ENCODE measurements at regions not wholly inside any gene's neighbourhood (a gene's known extent, or its start where the extent isn't known, plus 50 kb on each side); places are given as distances from the start of the nearest gene placed in this dataset.

DNA sequence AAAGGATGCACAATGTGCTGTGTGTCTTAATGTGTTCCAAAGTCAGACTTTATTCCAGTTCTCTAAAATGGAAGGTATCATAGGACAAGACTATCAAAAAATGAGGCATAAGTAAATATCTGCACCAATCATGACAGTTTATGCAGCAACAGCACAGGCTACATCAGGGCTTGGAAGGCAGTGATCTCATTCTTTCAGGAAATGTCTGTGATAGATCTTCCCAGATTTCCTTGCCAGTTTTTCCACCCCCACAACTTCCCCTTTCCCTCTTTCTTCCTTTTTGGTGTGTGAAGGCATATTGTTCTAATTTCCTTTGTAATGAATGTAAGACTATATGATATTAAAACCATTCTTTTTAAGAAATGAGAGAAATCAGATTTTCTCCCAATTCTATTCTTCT is 326.7 kb downstream of the ATP23 start:
- no peaks in the 10 kb centered on the region for H3K36me3 ChIP-seq (ENCODE audit: control insufficient read depth, insufficient read depth, low read length)
- no peaks in the 10 kb centered on the region for H3K27me3 ChIP-seq (ENCODE audit: control insufficient read depth, insufficient read depth, low read length)
- DNase-seq (ENCODE audit: low read depth), result no peak
- H3K4me3 ChIP-seq (ENCODE audit: low read depth, low read length), result no peak overlapping the region
- TF ChIP-seq, protein P1, sequence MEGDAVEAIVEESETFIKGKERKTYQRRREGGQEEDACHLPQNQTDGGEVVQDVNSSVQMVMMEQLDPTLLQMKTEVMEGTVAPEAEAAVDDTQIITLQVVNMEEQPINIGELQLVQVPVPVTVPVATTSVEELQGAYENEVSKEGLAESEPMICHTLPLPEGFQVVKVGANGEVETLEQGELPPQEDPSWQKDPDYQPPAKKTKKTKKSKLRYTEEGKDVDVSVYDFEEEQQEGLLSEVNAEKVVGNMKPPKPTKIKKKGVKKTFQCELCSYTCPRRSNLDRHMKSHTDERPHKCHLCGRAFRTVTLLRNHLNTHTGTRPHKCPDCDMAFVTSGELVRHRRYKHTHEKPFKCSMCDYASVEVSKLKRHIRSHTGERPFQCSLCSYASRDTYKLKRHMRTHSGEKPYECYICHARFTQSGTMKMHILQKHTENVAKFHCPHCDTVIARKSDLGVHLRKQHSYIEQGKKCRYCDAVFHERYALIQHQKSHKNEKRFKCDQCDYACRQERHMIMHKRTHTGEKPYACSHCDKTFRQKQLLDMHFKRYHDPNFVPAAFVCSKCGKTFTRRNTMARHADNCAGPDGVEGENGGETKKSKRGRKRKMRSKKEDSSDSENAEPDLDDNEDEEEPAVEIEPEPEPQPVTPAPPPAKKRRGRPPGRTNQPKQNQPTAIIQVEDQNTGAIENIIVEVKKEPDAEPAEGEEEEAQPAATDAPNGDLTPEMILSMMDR (IDR thresholded peaks at IDR 0.05; ENCODE audit: insufficient read depth, low read length, poor library complexity, severe bottlenecking), result no peak

DNA sequence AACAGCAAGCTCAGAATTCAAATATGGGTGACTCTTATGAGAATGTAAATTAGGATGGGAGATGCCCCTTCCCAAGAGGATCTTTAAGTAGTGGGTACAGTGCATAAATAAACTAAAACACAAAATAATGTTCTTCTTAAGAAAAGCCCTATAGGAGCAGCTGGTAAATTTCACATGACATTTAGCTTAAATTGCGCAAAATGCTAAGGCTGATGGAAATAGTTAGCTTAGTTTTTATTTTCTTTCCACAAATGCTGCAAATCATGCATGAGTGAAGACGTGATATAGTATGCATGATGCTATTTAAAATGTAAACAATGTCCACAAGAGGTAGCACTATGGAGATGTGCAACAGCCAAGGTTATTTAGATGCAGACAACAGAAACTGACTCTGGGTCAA is 328.1 kb downstream of the ATP23 start:
- no peak for DNase-seq (ENCODE audit: low read depth)
- Histone ChIP-seq H3K36me3 (ENCODE audit: control insufficient read depth, insufficient read depth, low read length) (no peaks in the 10 kb centered on the region), H3K27me3 (ENCODE audit: control insufficient read depth, insufficient read depth, low read length) (no peaks in the 10 kb centered on the region), H3K4me3 (ENCODE audit: low read depth, low read length) (no peak overlapping the region)
- TF ChIP-seq, protein P1 (IDR thresholded peaks at IDR 0.05; ENCODE audit: insufficient read depth, low read length, poor library complexity, severe bottlenecking), result no peak

DNA sequence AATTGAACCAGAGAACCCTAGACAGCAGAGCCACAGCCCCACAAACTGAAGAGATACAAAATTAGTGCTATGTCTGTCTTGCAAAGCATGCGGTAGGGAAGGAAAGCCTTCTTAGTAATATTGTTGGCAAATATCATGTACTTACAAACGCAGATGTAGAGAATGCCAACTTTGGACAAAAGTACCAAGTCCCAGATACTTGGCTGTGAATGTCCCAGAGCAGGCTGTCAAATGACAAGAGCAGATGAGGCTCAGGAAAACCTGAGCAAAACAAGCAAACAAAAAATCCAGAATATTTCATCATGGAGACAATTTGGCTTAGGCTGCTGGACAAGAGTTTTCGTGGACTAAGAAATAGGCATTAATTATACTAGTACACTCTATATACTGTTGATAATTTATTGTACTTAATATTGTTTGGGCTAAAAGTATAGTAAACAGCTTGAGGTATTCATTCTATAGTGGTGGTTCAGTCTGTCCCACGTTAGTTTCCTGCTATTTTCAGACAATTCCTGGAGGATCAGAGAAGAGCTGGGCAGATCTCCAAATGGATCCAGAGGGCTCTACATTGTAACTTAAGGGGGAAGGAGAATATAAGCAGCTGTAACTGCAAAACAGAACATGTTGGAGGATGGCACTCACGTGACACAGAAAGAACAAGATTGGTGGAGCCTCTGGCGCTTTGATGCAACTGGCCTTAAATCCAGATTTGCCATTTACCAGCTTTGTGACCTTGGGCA is 329.8 kb downstream of the ATP23 start:
- TF ChIP-seq, protein P1 (IDR thresholded peaks at IDR 0.05; ENCODE audit: insufficient read depth, low read length, poor library complexity, severe bottlenecking), result no peak
- no peak overlapping the region for H3K4me3 ChIP-seq (ENCODE audit: low read depth, low read length)
- no peaks in the 10 kb centered on the region for H3K27me3 ChIP-seq (ENCODE audit: control insufficient read depth, insufficient read depth, low read length)
- no peak for DNase-seq (ENCODE audit: low read depth)
- no peaks in the 10 kb centered on the region for H3K36me3 ChIP-seq (ENCODE audit: control insufficient read depth, insufficient read depth, low read length)

DNA sequence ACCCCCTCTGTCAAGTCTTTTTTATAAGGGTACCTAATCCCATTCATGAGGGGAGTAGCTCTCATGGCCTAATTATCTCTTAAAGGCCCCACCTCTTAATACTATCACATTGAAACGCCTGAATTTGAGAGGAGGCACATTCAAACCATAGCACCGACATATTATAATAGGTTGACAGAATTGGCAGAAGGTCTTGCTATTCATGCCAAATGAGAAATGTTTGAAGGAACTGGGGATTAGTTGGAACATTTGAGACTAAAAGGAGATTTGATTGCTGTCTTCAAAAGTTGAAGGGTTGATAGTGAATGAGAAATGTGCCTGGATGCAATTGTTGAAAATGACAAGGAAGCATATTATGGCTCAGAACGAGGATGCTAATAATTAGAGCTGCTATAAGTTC is 331.1 kb downstream of the ATP23 start:
- DNase-seq (ENCODE audit: low read depth), result no peak
- TF ChIP-seq, protein P1 (IDR thresholded peaks at IDR 0.05; ENCODE audit: insufficient read depth, low read length, poor library complexity, severe bottlenecking), result no peak

DNA sequence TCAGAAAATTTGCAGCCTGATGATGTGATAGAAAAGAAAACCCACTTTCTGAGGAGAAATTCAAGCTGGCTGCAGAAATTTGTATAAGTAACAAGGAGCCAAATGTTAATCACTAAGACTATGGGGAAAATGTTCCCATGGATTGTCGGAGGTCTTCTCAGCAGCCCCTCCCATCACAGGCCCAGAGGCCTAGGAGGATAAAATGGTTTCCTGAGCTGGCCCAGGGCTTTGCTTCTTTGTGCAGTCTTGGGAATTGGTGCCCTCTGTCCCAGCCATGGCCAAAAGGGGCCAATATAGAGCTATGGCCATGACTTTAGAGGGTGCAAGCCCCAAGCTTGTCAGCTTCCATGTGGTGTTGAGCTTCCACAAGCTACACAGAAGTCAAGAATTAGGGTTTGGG is 335.9 kb downstream of the ATP23 start:
- TF ChIP-seq, protein P1 (IDR thresholded peaks at IDR 0.05; ENCODE audit: insufficient read depth, low read length, poor library complexity, severe bottlenecking), result no peak
- Histone ChIP-seq H3K4me3 (ENCODE audit: low read depth, low read length) (no peak overlapping the region), H3K36me3 (ENCODE audit: control insufficient read depth, insufficient read depth, low read length) (no peaks in the 10 kb centered on the region), H3K27me3 (ENCODE audit: control insufficient read depth, insufficient read depth, low read length) (no peaks in the 10 kb centered on the region)
- DNase-seq (ENCODE audit: low read depth), result no peak

More for the DNA sequence above, 331.1 kb downstream of the ATP23 start:
- Histone ChIP-seq H3K27me3 (ENCODE audit: control insufficient read depth, insufficient read depth, low read length) (no peaks in the 10 kb centered on the region), H3K36me3 (ENCODE audit: control insufficient read depth, insufficient read depth, low read length) (no peaks in the 10 kb centered on the region), H3K4me3 (ENCODE audit: low read depth, low read length) (no peak overlapping the region)

DNA sequence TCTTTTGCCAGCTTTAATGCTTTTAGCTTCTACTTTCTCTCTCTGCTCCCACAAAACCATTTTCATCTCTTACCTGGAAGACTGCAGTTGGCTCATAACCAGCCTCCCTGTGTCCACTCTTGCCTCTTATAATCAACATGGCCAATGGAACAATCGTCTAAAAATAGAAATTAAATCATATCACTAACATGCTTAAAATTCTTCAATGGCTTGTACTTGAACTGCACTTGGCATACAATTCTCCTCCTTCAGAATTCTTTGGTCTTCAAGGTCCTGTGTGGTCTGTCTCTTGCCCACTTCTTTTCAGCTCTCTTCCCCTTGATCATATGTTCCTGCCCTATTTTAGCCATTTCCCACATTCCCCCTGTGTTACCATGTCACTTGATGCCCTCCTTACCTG is 342.2 kb downstream of the ATP23 start:
- TF ChIP-seq, protein P1 (IDR thresholded peaks at IDR 0.05; ENCODE audit: insufficient read depth, low read length, poor library complexity, severe bottlenecking), result no peak
- no peak for DNase-seq (ENCODE audit: low read depth)
- H3K27me3 ChIP-seq (ENCODE audit: control insufficient read depth, insufficient read depth, low read length), result no peaks in the 10 kb centered on the region
- no peaks in the 10 kb centered on the region for H3K36me3 ChIP-seq (ENCODE audit: control insufficient read depth, insufficient read depth, low read length)
- no peak overlapping the region for H3K4me3 ChIP-seq (ENCODE audit: low read depth, low read length)

All from kidney epithelial cell (primary cell).